HG03565 (cell line): ENCODE measurements at regions not wholly inside any gene's neighbourhood (a gene's known extent, or its start where the extent isn't known, plus 50 kb on each side); places are given as distances from the start of the nearest gene placed in this dataset.

Source experiments
- ATAC-seq: cut with Tn5 transposase; IDR thresholded peaks from one replicate; pipeline ENCODE4 v1.9.1; 2021; ENCODE audit warnings: mild to moderate bottlenecking, moderate library complexity; ENCODE audit not compliant: unreplicated experiment

- no peak for ATAC-seq
These were observed 344.2 kb upstream of the MCTP2 start for GRCh38 chr15:93887151-93887550.

DNA sequence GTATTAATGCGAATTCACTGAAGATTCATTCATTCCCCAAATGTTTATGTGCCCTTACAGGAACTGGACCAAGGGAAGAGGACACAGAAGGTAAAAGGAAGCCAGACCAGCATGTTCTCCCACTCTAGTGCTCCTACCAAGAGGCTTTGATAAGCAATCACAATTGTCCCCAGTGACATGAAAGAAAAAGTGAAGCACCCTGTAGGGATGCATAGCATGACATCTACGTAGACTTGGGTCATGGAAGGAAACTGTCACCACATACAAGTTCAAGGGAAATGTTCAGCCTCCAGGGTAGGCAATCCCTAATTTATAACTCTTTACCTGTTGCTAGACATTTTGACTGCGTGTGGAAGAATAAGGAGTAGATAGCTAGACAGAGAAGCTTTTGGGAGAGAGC lies 348.6 kb upstream of the MCTP2 start:
- no peak for ATAC-seq

GRCh38 chr15:93882141-93882540 lies 349.2 kb upstream of the MCTP2 start:
- no peak for ATAC-seq

DNA sequence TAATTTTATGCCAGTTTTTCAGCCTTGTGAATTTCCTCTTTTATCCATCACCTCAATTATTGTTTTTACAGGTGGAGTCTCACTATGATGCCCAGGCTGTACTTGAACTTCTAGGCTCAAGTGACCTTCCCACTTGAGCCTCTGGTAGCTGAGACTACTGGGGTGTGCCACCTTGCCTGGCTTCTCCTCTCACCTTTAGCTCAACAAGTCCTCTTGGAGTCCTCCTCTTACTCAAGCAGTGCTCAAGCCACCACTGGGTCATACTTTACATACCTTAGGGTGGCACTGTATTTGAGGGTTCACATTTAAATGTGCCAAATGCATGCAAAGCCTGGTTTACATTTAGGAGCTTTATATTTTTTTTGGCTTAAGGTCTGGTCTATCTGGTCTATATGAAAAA lies 350.1 kb upstream of the MCTP2 start:
- ATAC-seq = no peak

- ATAC-seq = no peak
These were observed 351.0 kb upstream of the MCTP2 start for GRCh38 chr15:93880358-93880757.

DNA sequence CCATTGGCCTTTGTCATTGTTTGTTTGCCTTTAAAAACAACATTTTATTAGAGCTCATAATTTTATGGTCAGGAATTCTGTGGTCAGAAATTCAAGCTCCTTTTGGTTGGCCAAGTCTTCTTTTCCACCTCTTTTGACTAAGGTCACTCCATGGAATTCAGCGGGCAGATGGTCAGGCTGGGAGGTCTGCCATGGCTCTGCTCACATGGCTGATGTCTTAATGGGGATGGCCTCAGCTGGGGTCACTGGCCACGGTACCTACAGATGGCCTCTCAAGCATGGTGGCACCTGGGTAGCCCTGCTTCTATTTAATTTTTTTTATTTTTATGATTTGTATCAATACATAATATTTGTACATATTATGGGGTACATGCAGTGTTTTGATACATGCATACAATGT lies 360.8 kb upstream of the MCTP2 start:
- ATAC-seq = no peak

DNA sequence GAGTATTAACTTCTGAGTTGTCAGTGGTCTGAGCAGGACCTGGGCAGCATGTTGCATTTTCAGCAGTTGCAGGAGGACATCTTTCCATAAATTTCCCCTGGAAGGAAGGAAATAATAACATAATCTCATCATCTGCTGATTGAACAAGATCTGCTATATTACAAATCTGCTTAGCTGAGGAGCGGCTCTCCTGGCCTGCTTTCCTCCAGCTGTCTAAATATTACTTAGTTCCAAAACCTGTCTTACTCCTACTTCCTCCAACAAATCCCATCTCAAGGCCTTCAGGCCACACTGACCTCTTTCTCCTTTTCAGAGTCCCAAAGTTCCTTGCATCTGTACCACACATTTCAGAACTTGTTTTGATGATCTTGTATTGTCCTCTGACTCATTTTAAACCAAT lies 364.4 kb upstream of the MCTP2 start:
- ATAC-seq = no peak

DNA sequence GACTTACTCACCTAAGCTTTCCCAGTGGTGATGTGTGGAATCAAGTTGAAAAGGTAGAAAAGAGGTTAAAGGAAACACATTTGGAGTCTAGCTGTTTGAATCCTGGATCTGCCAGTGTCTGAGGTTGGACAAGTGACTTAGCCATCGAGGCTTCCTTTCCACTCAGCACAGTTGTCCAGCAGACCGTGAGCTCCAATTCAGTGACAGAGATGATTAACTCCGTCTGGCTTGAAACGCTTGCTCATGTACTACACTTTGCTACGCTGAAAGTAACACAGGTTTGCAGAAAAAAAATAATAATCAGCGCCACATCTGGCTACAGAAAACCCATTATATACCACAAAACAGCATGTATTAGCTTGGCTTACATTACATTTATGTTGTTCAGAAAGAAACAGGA lies 364.9 kb upstream of the MCTP2 start:
- ATAC-seq = no peak

- ATAC-seq = no peak
These were observed 365.8 kb upstream of the MCTP2 start for GRCh38 chr15:93865586-93865985.

GRCh38 chr15:93862791-93863190 lies 368.6 kb upstream of the MCTP2 start:
- no peak for ATAC-seq

DNA sequence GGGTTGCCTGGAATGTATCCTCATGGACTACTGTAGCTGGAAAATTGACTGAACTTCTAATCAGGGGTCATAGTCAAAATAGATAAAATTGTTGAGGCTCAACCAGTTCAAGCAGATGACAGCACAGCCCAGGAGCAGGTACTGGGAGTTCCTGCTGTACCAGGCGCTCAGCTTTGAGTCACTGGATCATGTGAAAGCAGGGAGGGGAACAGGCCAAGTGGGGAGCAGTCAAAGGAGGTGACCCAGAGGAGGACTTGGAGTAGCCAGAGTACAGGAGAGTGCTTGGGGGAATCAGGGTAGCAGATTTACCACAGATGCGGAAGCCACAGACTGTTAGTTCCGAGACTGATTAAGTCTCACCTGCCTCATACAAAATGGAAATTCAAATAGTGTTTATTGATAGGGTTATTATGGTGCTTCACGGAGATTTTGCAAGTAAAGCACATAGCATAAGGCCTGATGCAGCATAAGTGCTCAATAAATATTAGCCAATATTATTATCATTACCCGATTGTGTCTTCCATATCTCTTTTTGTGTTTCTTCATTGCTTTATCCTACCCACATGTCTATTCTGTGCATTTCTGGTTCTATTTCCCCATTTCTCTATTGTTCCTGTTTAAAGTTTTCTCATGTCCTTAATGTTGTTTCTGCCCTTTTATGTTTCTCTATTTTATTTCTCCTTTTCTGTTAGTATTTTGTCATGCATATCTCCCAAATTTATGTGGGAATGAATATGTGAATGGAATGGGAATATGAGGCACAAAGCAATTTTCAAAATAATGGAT lies 369.2 kb upstream of the MCTP2 start:
- ATAC-seq = no peak

GRCh38 chr15:93861413-93861812 lies 369.9 kb upstream of the MCTP2 start:
- ATAC-seq = peak; percentile 45

GRCh38 chr15:93860701-93861100 lies 370.7 kb upstream of the MCTP2 start:
- ATAC-seq = no peak

GRCh38 chr15:93859176-93859575 lies 372.2 kb upstream of the MCTP2 start:
- no peak for ATAC-seq

DNA sequence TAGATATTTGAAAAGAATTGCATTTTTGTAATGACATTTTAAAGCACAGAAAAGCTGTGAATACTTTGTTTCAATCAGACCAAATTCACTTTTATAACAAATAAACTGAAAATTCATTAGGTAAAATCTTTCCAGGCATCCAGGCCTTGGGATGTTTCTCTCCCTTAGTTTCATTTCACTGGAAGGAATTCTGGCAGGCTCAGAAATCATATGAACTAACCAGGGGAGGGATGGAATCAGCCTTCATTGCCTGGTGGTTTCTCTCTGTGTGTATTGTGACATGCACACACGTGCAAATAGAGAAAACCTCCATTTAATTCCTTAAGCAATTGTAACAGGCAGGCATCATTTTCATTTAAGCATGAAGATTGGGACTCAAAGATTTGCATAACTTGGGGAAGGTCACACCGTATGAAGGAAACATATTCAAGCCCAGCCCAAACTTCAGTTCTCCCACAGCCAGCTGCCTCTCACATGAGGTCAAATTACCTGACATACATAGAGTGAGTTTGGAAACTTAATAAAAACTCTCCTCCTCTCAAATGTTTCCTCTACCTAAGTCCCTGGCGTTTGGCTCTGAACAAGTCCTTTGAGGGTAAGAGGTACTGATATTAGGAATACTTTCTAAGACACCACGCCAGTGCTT lies 376.1 kb upstream of the MCTP2 start:
- no peak for ATAC-seq

- ATAC-seq = no peak
These were observed 377.3 kb upstream of the MCTP2 start for GRCh38 chr15:93854088-93854487.

GRCh38 chr15:93852761-93853160 lies 378.6 kb upstream of the MCTP2 start:
- ATAC-seq = no peak

DNA sequence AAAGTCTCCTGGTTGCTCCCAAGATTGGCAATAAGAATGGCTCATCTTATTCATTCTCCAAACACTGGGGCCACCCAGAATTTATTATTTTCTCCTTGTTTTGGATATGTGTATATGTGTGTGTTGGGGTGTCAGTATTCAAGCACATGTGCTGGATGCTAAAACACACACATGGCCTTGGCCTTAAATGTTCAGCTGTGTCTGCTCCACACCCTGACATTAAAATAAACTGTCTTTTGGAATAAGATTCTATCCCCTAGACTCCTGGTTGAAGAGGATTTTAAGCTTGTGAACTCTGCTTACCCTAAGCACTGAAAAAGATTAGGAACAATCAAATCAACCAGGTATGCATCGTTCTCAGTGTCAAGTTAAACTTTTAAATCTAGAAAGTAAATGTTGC lies 382.9 kb upstream of the MCTP2 start:
- ATAC-seq = no peak

- no peak for ATAC-seq
These were observed 383.3 kb upstream of the MCTP2 start for GRCh38 chr15:93848076-93848475.

- ATAC-seq = no peak
These were observed 385.2 kb upstream of the MCTP2 start for GRCh38 chr15:93846148-93846547.

- ATAC-seq = no peak
These were observed 393.9 kb upstream of the MCTP2 start for GRCh38 chr15:93837450-93837849.

DNA sequence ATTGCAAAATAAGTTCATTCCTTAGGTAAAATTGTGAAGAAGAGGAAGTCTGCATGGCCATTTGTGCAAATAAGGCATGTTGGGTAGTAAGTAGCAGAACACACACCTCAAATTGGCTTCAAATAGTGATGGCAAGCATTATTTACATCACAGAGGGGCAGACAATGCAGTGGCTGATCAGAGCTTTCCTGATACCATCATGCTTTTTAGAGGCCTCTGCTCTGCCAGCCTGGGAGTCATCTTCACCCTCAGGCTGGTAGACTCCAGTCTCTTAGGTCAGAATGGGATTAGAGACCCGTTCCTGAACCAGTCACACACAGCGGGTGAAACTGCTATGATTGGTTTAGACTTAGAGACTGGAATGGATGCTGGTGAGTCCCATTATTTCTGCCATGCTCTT lies 396.0 kb upstream of the MCTP2 start:
- ATAC-seq = no peak

GRCh38 chr15:93831641-93832040 lies 399.7 kb upstream of the MCTP2 start:
- ATAC-seq = no peak
